Activated T-cell treated with anti-CD3 and anti-CD28 coated beads, Interleukin-2, amount 50 U/mL, for 72 hours (primary cell): ENCODE measurements at regions not wholly inside any gene's neighbourhood (a gene's known extent, or its start where the extent isn't known, plus 50 kb on each side); places are given as distances from the start of the nearest gene placed in this dataset.

Experiments used
- ATAC-seq, 2 donors: fragments of 150-1000 bp; cut with Tn5 transposase; replicated peaks in 1 of 2; 2 replicates each; pipeline ENCODE4 v1.10.0; 2021; ENCODE audit warnings: moderate library complexity in 2 of 2, mild to moderate bottlenecking in 1 of 2
- DNase-seq, 2 donors: peaks; one replicate each; pipeline ENCODE4 v3.0.0; 2021 to 2022; ENCODE audit warnings: mixed read lengths in 1 of 2
- H3K27ac Mint-ChIP-seq: one replicate; pipeline ENCODE4 v1.8.0; 2022; ENCODE audit warnings: mild to moderate bottlenecking, moderate library complexity, mixed read lengths
- H3K27me3 Mint-ChIP-seq: one replicate; pipeline ENCODE4 v1.8.0; 2022; ENCODE audit warnings: low read depth, mixed read lengths
- H3K36me3 Mint-ChIP-seq, 2 donors: one replicate each; pipeline ENCODE4 v1.8.0; 2022; ENCODE audit warnings: mixed read lengths in 2 of 2, mild to moderate bottlenecking in 1 of 2; ENCODE audit not compliant: insufficient read depth in 2 of 2
- H3K4me1 Mint-ChIP-seq: one replicate; pipeline ENCODE4 v1.8.0; 2022; ENCODE audit warnings: low read depth, mixed read lengths
- H3K4me3 Mint-ChIP-seq, 2 donors: one replicate each; pipeline ENCODE4 v1.8.0; 2022; ENCODE audit warnings: mild to moderate bottlenecking in 2 of 2, mixed read lengths in 2 of 2, moderate library complexity in 2 of 2
- H3K9me3 Mint-ChIP-seq, 2 donors: one replicate each; pipeline ENCODE4 v1.8.0; 2022; ENCODE audit warnings: mixed read lengths in 2 of 2

GRCh38 chr4:10173754-10174749, 57.5 kb upstream of the WDR1 start:
- peaks cover 0 to 1% of the 10 kb centered on the region in 2 donors for H3K9me3 Mint-ChIP-seq
- no peaks in the 10 kb centered on the region for H3K36me3 Mint-ChIP-seq
- H3K27me3 Mint-ChIP-seq, result no peaks in the 10 kb centered on the region
- no peak overlapping the region for H3K4me3 Mint-ChIP-seq
- DNase-seq (no peak), ATAC-seq (no peak)
- no peak overlapping the region for H3K27ac Mint-ChIP-seq
- no peaks in the 10 kb centered on the region for H3K4me1 Mint-ChIP-seq

- Mint-ChIP-seq H3K36me3 (no peaks in the 10 kb centered on the region), H3K9me3 (peaks cover 0 to under 1% of the 10 kb centered on the region in 2 donors), H3K27me3 (no peaks in the 10 kb centered on the region), H3K4me3 (no peak overlapping the region), H3K4me1 (no peaks in the 10 kb centered on the region), H3K27ac (no peak overlapping the region)
- DNase-seq (no peak), ATAC-seq (no peak)
Measured at GRCh38 chr4:10173037-10173753, 56.6 kb upstream of the WDR1 start.

- no peaks in the 10 kb centered on the region for H3K4me1 Mint-ChIP-seq
- H3K27ac Mint-ChIP-seq, result no peak overlapping the region
- no peaks in the 10 kb centered on the region for H3K27me3 Mint-ChIP-seq
- H3K9me3 Mint-ChIP-seq, result no peaks in the 10 kb centered on the region
- H3K4me3 Mint-ChIP-seq, result no peak overlapping the region
- no peaks in the 10 kb centered on the region for H3K36me3 Mint-ChIP-seq
- DNase-seq (no peak), ATAC-seq (no peak)
Measured at GRCh38 chr4:10172278-10172921, 55.8 kb upstream of the WDR1 start.

- DNase-seq, result no peak
- no peaks in the 10 kb centered on the region for H3K4me1 Mint-ChIP-seq
- H3K9me3 Mint-ChIP-seq, result no peaks in the 10 kb centered on the region
- H3K36me3 Mint-ChIP-seq, result no peaks in the 10 kb centered on the region
- no peak overlapping the region for H3K4me3 Mint-ChIP-seq
- no peak for ATAC-seq
- no peaks in the 10 kb centered on the region for H3K27me3 Mint-ChIP-seq
- no peak overlapping the region for H3K27ac Mint-ChIP-seq
Measured at GRCh38 chr4:10171055-10171454, 54.5 kb upstream of the WDR1 start.

- DNase-seq (no peak), ATAC-seq (no peak)
- no peaks in the 10 kb centered on the region for H3K4me1 Mint-ChIP-seq
- no peaks in the 10 kb centered on the region for H3K36me3 Mint-ChIP-seq
- H3K27ac Mint-ChIP-seq, result no peak overlapping the region
- H3K27me3 Mint-ChIP-seq, result no peaks in the 10 kb centered on the region
- no peaks in the 10 kb centered on the region for H3K9me3 Mint-ChIP-seq
- no peak overlapping the region for H3K4me3 Mint-ChIP-seq
Measured at GRCh38 chr4:10169839-10170387, 53.3 kb upstream of the WDR1 start.

GRCh38 chr4:10168151-10168550, 51.6 kb upstream of the WDR1 start:
- no peak overlapping the region for H3K4me3 Mint-ChIP-seq
- no peak for DNase-seq
- H3K27ac Mint-ChIP-seq, result no peak overlapping the region
- no peaks in the 10 kb centered on the region for H3K36me3 Mint-ChIP-seq
- H3K4me1 Mint-ChIP-seq, result no peaks in the 10 kb centered on the region
- ATAC-seq, result no peak
- no peaks in the 10 kb centered on the region for H3K9me3 Mint-ChIP-seq
- no peaks in the 10 kb centered on the region for H3K27me3 Mint-ChIP-seq

- no peaks in the 10 kb centered on the region for H3K36me3 Mint-ChIP-seq
- H3K4me3 Mint-ChIP-seq, result no peak overlapping the region
- ATAC-seq (no peak), DNase-seq (no peak)
- H3K27me3 Mint-ChIP-seq, result no peaks in the 10 kb centered on the region
- no peak overlapping the region for H3K27ac Mint-ChIP-seq
- no peaks in the 10 kb centered on the region for H3K9me3 Mint-ChIP-seq
- H3K4me1 Mint-ChIP-seq, result peaks cover 1% of the 10 kb centered on the region
Measured at GRCh38 chr4:10167201-10167600, 50.6 kb upstream of the WDR1 start.
